ENCODE measurements at regions not wholly inside any gene's neighbourhood (a gene's known extent, or its start where the extent isn't known, plus 50 kb on each side); places are given as distances from the start of the nearest gene placed in this dataset.

DNA sequence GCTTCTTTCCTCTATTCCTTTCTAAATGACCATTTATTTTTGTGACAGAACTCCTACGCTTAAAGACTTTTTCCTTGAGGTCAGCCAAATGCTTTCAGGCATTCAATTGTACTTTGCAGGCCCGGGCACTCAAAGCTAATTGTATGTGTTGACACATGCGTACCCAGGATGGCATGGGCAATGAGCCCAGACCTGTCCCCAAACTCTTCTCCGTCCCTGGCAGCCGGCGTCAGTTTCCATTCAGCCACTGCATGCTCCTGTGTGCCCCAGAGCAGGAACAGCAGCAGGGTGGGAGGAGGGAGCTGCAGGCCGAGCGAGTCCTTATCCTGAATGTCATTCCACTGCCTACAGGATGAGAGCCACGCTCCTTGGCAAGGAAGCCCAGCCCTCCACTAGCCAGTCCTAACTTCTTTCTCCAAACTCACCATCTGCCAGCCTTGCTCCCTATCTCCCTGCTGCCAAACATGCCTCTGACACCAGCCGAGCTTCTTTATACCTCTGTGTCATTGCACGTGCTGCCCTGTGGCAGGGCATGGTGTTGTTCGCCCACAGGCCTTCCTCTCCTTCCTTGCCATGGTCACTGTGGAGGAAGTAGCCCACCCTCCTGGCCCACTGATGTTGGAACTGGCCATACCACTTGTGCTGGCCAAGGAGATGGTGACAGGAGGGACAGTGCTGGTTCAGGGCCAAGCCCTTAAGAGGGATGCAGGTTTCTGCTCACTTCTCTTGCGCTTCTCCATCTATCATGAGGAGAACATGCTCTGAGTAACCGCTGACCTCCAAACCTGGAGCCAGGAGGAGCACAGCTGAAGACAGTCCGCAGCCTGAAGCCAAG is 116.9 kb upstream of the FHL2 start:
- TF ChIP-seq, protein P1, sequence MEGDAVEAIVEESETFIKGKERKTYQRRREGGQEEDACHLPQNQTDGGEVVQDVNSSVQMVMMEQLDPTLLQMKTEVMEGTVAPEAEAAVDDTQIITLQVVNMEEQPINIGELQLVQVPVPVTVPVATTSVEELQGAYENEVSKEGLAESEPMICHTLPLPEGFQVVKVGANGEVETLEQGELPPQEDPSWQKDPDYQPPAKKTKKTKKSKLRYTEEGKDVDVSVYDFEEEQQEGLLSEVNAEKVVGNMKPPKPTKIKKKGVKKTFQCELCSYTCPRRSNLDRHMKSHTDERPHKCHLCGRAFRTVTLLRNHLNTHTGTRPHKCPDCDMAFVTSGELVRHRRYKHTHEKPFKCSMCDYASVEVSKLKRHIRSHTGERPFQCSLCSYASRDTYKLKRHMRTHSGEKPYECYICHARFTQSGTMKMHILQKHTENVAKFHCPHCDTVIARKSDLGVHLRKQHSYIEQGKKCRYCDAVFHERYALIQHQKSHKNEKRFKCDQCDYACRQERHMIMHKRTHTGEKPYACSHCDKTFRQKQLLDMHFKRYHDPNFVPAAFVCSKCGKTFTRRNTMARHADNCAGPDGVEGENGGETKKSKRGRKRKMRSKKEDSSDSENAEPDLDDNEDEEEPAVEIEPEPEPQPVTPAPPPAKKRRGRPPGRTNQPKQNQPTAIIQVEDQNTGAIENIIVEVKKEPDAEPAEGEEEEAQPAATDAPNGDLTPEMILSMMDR (IDR thresholded peaks at IDR 0.05; ENCODE audit: low read depth, low read length, poor library complexity, severe bottlenecking) = no peak
- no peak for TF ChIP-seq EZH2phosphoT487 (IDR thresholded peaks at IDR 0.05; ENCODE audit: borderline replicate concordance, low read length)

All from DOHH2 (cell line).